ENCODE measurements at regions not wholly inside any gene's neighbourhood (a gene's known extent, or its start where the extent isn't known, plus 50 kb on each side); places are given as distances from the start of the nearest gene placed in this dataset.

GRCh38 chr1:193431265-193431977 lies 245.0 kb upstream of the B3GALT2 start:
- no peak overlapping the region for H3K27ac ChIP-seq (ENCODE audit: low read depth, low read length)
- no peaks in the 10 kb centered on the region for H4K20me1 ChIP-seq (ENCODE audit: insufficient read depth, low read length)
- no peak for DNase-seq (ENCODE audit: insufficient read length, low spot score, missing footprints)
- H3K9me3 ChIP-seq (ENCODE audit: low read depth, low read length): no peaks in the 10 kb centered on the region
- no peaks in the 10 kb centered on the region for H3K36me3 ChIP-seq (ENCODE audit: insufficient read depth, low read length)
- no peak overlapping the region for H2AFZ ChIP-seq (ENCODE audit: low read length)
- H3K4me2 ChIP-seq (ENCODE audit: insufficient read depth, low read length): no peak overlapping the region
- TF ChIP-seq, protein P1, sequence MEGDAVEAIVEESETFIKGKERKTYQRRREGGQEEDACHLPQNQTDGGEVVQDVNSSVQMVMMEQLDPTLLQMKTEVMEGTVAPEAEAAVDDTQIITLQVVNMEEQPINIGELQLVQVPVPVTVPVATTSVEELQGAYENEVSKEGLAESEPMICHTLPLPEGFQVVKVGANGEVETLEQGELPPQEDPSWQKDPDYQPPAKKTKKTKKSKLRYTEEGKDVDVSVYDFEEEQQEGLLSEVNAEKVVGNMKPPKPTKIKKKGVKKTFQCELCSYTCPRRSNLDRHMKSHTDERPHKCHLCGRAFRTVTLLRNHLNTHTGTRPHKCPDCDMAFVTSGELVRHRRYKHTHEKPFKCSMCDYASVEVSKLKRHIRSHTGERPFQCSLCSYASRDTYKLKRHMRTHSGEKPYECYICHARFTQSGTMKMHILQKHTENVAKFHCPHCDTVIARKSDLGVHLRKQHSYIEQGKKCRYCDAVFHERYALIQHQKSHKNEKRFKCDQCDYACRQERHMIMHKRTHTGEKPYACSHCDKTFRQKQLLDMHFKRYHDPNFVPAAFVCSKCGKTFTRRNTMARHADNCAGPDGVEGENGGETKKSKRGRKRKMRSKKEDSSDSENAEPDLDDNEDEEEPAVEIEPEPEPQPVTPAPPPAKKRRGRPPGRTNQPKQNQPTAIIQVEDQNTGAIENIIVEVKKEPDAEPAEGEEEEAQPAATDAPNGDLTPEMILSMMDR (IDR thresholded peaks at IDR 0.05; ENCODE audit: extremely low read depth, low read depth, low read length): no peak
- no peaks in the 10 kb centered on the region for H3K27me3 ChIP-seq (ENCODE audit: insufficient read depth, low read length)
- H3K4me3 ChIP-seq (ENCODE audit: insufficient read depth, low read length): no peak overlapping the region
- no peaks in the 10 kb centered on the region for H3K79me2 ChIP-seq (ENCODE audit: insufficient read depth, low read length)
- H3K4me1 ChIP-seq (ENCODE audit: insufficient read depth, low read length): no peaks in the 10 kb centered on the region

DNA sequence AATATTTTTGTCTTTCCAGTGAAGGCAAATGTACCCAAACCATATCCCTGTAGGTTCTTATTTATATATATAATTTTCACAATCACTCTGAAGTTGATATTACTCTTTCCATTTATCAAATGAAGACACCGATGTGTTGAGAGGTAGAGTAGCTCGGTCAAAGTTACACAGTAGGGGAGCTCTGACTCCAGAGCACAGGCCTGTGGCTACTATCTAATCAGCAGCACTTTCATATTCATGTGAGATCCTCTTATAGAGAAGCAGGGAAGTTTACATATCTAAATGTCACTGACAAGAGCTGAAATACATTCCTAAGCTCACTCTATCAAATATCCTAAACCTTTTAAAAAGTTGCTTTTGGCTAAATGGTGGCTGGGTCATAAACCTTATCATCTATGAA lies 241.1 kb upstream of the B3GALT2 start:
- no peaks in the 10 kb centered on the region for H3K27me3 ChIP-seq (ENCODE audit: insufficient read depth, low read length)
- no peaks in the 10 kb centered on the region for H3K36me3 ChIP-seq (ENCODE audit: insufficient read depth, low read length)
- DNase-seq (ENCODE audit: insufficient read length, low spot score, missing footprints): no peak
- no peak overlapping the region for H3K4me3 ChIP-seq (ENCODE audit: insufficient read depth, low read length)
- H2AFZ ChIP-seq (ENCODE audit: low read length): no peak overlapping the region
- H3K27ac ChIP-seq (ENCODE audit: low read depth, low read length): no peak overlapping the region
- no peak overlapping the region for H3K4me2 ChIP-seq (ENCODE audit: insufficient read depth, low read length)
- no peaks in the 10 kb centered on the region for H4K20me1 ChIP-seq (ENCODE audit: insufficient read depth, low read length)
- no peaks in the 10 kb centered on the region for H3K4me1 ChIP-seq (ENCODE audit: insufficient read depth, low read length)
- TF ChIP-seq, protein P1 (IDR thresholded peaks at IDR 0.05; ENCODE audit: extremely low read depth, low read depth, low read length): no peak
- H3K79me2 ChIP-seq (ENCODE audit: insufficient read depth, low read length): no peaks in the 10 kb centered on the region
- H3K9me3 ChIP-seq (ENCODE audit: low read depth, low read length): no peaks in the 10 kb centered on the region

DNA sequence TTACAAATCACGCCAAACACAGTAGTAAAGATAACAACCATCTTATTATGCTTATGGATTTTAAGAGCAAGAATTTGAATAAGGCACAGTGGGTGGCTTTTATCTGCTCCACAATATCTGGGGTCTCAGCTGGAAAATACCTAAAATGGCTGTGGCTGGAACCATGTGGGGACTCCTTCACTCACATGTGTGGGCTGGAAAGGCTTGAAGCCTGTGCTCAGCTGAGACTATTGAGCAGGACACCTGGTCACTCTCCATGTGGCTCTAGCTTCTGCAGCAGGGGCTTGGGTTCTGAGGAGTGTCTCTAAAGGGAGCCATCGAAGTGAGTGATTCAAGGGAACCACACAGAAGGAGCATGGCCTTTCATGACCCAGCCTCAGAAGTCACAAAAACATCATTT lies 239.6 kb upstream of the B3GALT2 start:
- Histone ChIP-seq H3K9me3 (ENCODE audit: low read depth, low read length) (no peaks in the 10 kb centered on the region), H2AFZ (ENCODE audit: low read length) (no peak overlapping the region), H3K4me3 (ENCODE audit: insufficient read depth, low read length) (no peak overlapping the region), H3K4me2 (ENCODE audit: insufficient read depth, low read length) (no peak overlapping the region), H3K27ac (ENCODE audit: low read depth, low read length) (no peak overlapping the region), H3K79me2 (ENCODE audit: insufficient read depth, low read length) (no peaks in the 10 kb centered on the region), H4K20me1 (ENCODE audit: insufficient read depth, low read length) (no peaks in the 10 kb centered on the region), H3K36me3 (ENCODE audit: insufficient read depth, low read length) (no peaks in the 10 kb centered on the region), H3K4me1 (ENCODE audit: insufficient read depth, low read length) (no peaks in the 10 kb centered on the region), H3K27me3 (ENCODE audit: insufficient read depth, low read length) (no peaks in the 10 kb centered on the region)
- TF ChIP-seq, protein P1 (IDR thresholded peaks at IDR 0.05; ENCODE audit: extremely low read depth, low read depth, low read length): no peak
- no peak for DNase-seq (ENCODE audit: insufficient read length, low spot score, missing footprints)

- H3K36me3 ChIP-seq (ENCODE audit: insufficient read depth, low read length): no peaks in the 10 kb centered on the region
- no peak overlapping the region for H3K27ac ChIP-seq (ENCODE audit: low read depth, low read length)
- peak overlapping the region; percentile 15 for H2AFZ ChIP-seq (ENCODE audit: low read length)
- H3K4me1 ChIP-seq (ENCODE audit: insufficient read depth, low read length): no peaks in the 10 kb centered on the region
- TF ChIP-seq, protein P1 (IDR thresholded peaks at IDR 0.05; ENCODE audit: extremely low read depth, low read depth, low read length): no peak
- no peaks in the 10 kb centered on the region for H3K9me3 ChIP-seq (ENCODE audit: low read depth, low read length)
- DNase-seq (ENCODE audit: insufficient read length, low spot score, missing footprints): no peak
- H3K27me3 ChIP-seq (ENCODE audit: insufficient read depth, low read length): no peaks in the 10 kb centered on the region
- H3K79me2 ChIP-seq (ENCODE audit: insufficient read depth, low read length): no peaks in the 10 kb centered on the region
- no peaks in the 10 kb centered on the region for H4K20me1 ChIP-seq (ENCODE audit: insufficient read depth, low read length)
- H3K4me3 ChIP-seq (ENCODE audit: insufficient read depth, low read length): no peak overlapping the region
- H3K4me2 ChIP-seq (ENCODE audit: insufficient read depth, low read length): no peak overlapping the region
These were observed 235.1 kb upstream of the B3GALT2 start for GRCh38 chr1:193421487-193421886.

All from osteoblast (primary cell).